GM12865 (cell line): ENCODE measurements at regions not wholly inside any gene's neighbourhood (a gene's known extent, or its start where the extent isn't known, plus 50 kb on each side); places are given as distances from the start of the nearest gene placed in this dataset.
"Not testable (repeated sequence)": the region's sequence is repeated elsewhere in the genome, so short reads cannot be mapped to it uniquely, and the experiment has no call there.

Source experiments
- DNase-seq: peaks from one replicate; pipeline ENCODE4 v3.0.0; 2010; ENCODE audit warnings: low read depth
- H3K4me3 ChIP-seq: 2 replicates; pipeline ENCODE4 v1.5.1; 2011; ENCODE audit warnings: mild to moderate bottlenecking, low read depth, low read length, control low read depth
- CTCF ChIP-seq: IDR thresholded peaks from 2 replicates; pipeline ENCODE4 v1.5.1; 2011; ENCODE audit warnings: low read length, control low read depth, low read depth, inconsistent platforms; ENCODE audit not compliant: insufficient read depth; ENCODE audit errors: missing control alignments

- TF ChIP-seq CTCF: no peak
- DNase-seq: no peak
- no peak overlapping the region for H3K4me3 ChIP-seq
These were observed 102.0 kb downstream of the HNMT start for GRCh38 chr2:138066139-138066806.

- no peak overlapping the region for H3K4me3 ChIP-seq
- no peak for TF ChIP-seq CTCF
- no peak for DNase-seq
These were observed 102.6 kb downstream of the HNMT start for GRCh38 chr2:138066841-138067240.

GRCh38 chr2:138068669-138069068 is 104.4 kb downstream of the HNMT start:
- not testable (repeated sequence) for H3K4me3 ChIP-seq, DNase-seq

GRCh38 chr2:138071042-138071719 is 106.9 kb downstream of the HNMT start:
- not testable (repeated sequence) for H3K4me3 ChIP-seq, DNase-seq

- no peak for DNase-seq
- H3K4me3 ChIP-seq: no peak overlapping the region
These were observed 107.7 kb downstream of the HNMT start for GRCh38 chr2:138071720-138072719.

GRCh38 chr2:138078153-138078552 is 113.9 kb downstream of the HNMT start:
- TF ChIP-seq CTCF: no peak
- no peak for DNase-seq
- no peak overlapping the region for H3K4me3 ChIP-seq

More at GRCh38 chr2:138071720-138072719, 107.7 kb downstream of the HNMT start:
- no peak for TF ChIP-seq CTCF

- H3K4me3 ChIP-seq: no peak overlapping the region
- no peak for DNase-seq
- no peak for TF ChIP-seq CTCF
These were observed 115.7 kb downstream of the HNMT start for GRCh38 chr2:138079976-138080375.
